H1 (cell line): ENCODE measurements at regions not wholly inside any gene's neighbourhood (a gene's known extent, or its start where the extent isn't known, plus 50 kb on each side); places are given as distances from the start of the nearest gene placed in this dataset.

Experiments used
- CHD7 ChIP-seq: fragments of 300-600 bp; sonication (generic); IDR thresholded peaks from 2 replicates; pipeline ENCODE4 v1.7.1; 2012; ENCODE audit warnings: low read length, moderate library complexity, mild to moderate bottlenecking, inconsistent platforms; ENCODE audit not compliant: insufficient replicate concordance
- FOSL1 ChIP-seq: IDR thresholded peaks from 2 replicates; pipeline ENCODE4 v1.6.1; 2011; ENCODE audit warnings: mild to moderate bottlenecking, low read depth, low read length, moderate library complexity; ENCODE audit not compliant: insufficient read depth
- GTF2F1 ChIP-seq: IDR thresholded peaks from 2 replicates; pipeline ENCODE4 v1.6.1; 2012; ENCODE audit warnings: low read depth, low read length, improper control_type of control experiment, borderline replicate concordance
- HDAC2 ChIP-seq, 2 experiments: fragments of 300-600 bp in 1 of 2; sonication (generic) in 1 of 2; IDR thresholded peaks; 2 replicates each; pipeline ENCODE4 v1.6.1; 2011 to 2012; ENCODE audit warnings: low read depth in 2 of 2, low read length in 2 of 2, mild to moderate bottlenecking in 2 of 2, moderate library complexity in 2 of 2, borderline replicate concordance in 1 of 2, inconsistent platforms in 1 of 2
- KDM1A ChIP-seq: fragments of 200-600, 300-600 bp; sonication (generic); IDR thresholded peaks from 2 replicates; pipeline ENCODE4 v1.7.1; 2016; ENCODE audit warnings: mild to moderate bottlenecking, low read length, borderline replicate concordance

DNA sequence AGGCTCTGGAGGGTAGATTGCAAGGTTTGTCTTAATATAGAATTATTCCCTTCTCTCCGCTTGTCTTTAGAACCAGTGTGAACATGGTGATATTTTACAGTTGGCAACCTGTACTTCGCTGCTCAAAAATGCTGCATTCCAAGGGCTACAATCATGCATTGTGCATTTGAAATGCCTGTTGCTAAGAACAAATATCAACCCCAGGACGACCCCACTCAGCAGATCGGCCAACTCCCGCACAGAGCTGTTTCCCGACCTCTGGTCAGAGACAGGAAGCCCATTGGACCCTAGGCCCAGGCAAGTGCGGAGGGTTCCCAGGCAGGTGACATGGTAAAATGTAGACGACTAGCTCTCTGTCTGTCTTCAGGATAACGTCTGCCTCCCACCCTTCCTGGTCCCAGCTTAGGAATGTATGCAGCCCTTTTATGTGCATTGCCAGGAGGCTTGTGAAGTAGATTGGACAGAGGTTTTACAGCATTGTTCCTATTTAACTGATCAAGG lies 263.5 kb downstream of the FOXO1 start (continued):
- TF ChIP-seq CHD7 (no peak), GTF2F1 (no peak), HDAC2 (IDR thresholded peaks at IDR 0.05; ENCODE audit: borderline replicate concordance in 1 of 2, low read depth in 2 of 2, low read length in 2 of 2) (no peak), FOSL1 (no peak), KDM1A (no peak)
